Liver (tissue), 8 donors: ENCODE measurements at regions not wholly inside any gene's neighbourhood (a gene's known extent, or its start where the extent isn't known, plus 50 kb on each side); places are given as distances from the start of the nearest gene placed in this dataset.

Experiments used
- DNase-seq: peaks from one replicate; pipeline ENCODE4 v3.0.0-alpha.2; 2017; ENCODE audit warnings: low spot score
- H3K27ac ChIP-seq, 2 donors: one replicate each; pipeline ENCODE4 v1.7.0; 2013; ENCODE audit warnings: inconsistent platforms in 2 of 2, low read length in 2 of 2, control low read depth in 1 of 2, low read depth in 1 of 2, mild to moderate bottlenecking in 1 of 2
- H3K27me3 ChIP-seq, 4 donors: one replicate each; pipeline versions ENCODE4 v1.6.1 to v1.7.0; 2013; ENCODE audit warnings: low read length in 3 of 4, inconsistent platforms in 1 of 4, mild to moderate bottlenecking in 1 of 4, moderate library complexity in 1 of 4; ENCODE audit not compliant: control insufficient read depth in 4 of 4, insufficient read depth in 4 of 4
- H3K36me3 ChIP-seq, 4 donors: one replicate each; pipeline versions ENCODE4 v1.6.1 to v1.7.0; 2013; ENCODE audit warnings: low read length in 3 of 4, mild to moderate bottlenecking in 3 of 4, low read depth in 1 of 4, moderate library complexity in 1 of 4; ENCODE audit not compliant: control insufficient read depth in 4 of 4, insufficient read depth in 3 of 4
- H3K4me1 ChIP-seq, 4 donors: one replicate each; pipeline versions ENCODE4 v1.6.1 to v1.7.0; 2013; ENCODE audit warnings: low read length in 3 of 4, mild to moderate bottlenecking in 3 of 4, moderate library complexity in 1 of 4; ENCODE audit not compliant: control insufficient read depth in 4 of 4, insufficient read depth in 4 of 4
- H3K4me3 ChIP-seq, 3 donors: one replicate each; pipeline versions ENCODE4 v1.6.1 to v1.7.0; 2013; ENCODE audit warnings: low read length in 3 of 3, control low read depth in 1 of 3, low read depth in 1 of 3, mild to moderate bottlenecking in 1 of 3
- H3K9ac ChIP-seq, 2 donors: one replicate each; pipeline ENCODE4 v1.7.0; 2013; ENCODE audit warnings: low read length in 2 of 2, mild to moderate bottlenecking in 2 of 2, moderate library complexity in 2 of 2, control low read depth in 1 of 2, low read depth in 1 of 2
- H3K9me3 ChIP-seq, 4 donors: one replicate each; pipeline versions ENCODE4 v1.6.1 to v1.7.0; 2013; ENCODE audit warnings: low read length in 3 of 4; ENCODE audit not compliant: control insufficient read depth in 4 of 4
- ATF3 ChIP-seq: IDR thresholded peaks from 2 replicates; pipeline ENCODE4 v1.6.1; 2016; ENCODE audit warnings: antibody characterized with exemption
- CTCF ChIP-seq: fragments of 150-350 bp; IDR thresholded peaks from 2 replicates; pipeline ENCODE4 v1.5.1; 2017; ENCODE audit warnings: improper control_type of control experiment, low read depth, low read length; ENCODE audit not compliant: missing input control
- FOXA1 ChIP-seq: IDR thresholded peaks from 2 replicates; pipeline ENCODE4 v1.6.1; 2016; ENCODE audit warnings: antibody characterized with exemption
- FOXA2 ChIP-seq: IDR thresholded peaks from 2 replicates; pipeline ENCODE4 v1.6.1; 2016; ENCODE audit warnings: antibody characterized with exemption
- GABPA ChIP-seq, 2 donors: IDR thresholded peaks in 1 of 2; conservative IDR thresholded peaks in 1 of 2; 2 replicates each; pipeline ENCODE4 v1.6.1; 2016; ENCODE audit warnings: antibody characterized with exemption in 2 of 2, mild to moderate bottlenecking in 1 of 2, moderate library complexity in 1 of 2
- HNF4A ChIP-seq, 2 donors: conservative IDR thresholded peaks; 2 replicates each; pipeline ENCODE4 v1.6.1; 2016; ENCODE audit warnings: antibody characterized with exemption in 2 of 2, mild to moderate bottlenecking in 2 of 2
- HNF4G ChIP-seq: IDR thresholded peaks from 2 replicates; pipeline ENCODE4 v1.6.1; 2016; ENCODE audit warnings: antibody characterized with exemption
- MAX ChIP-seq: IDR thresholded peaks from 2 replicates; pipeline ENCODE4 v1.6.1; 2016; ENCODE audit warnings: antibody characterized with exemption
- NR2F2 ChIP-seq: IDR thresholded peaks from 2 replicates; pipeline ENCODE4 v1.6.1; 2016; ENCODE audit warnings: antibody characterized with exemption
- RAD21 ChIP-seq, 2 donors: IDR thresholded peaks; 2 replicates each; pipeline ENCODE4 v1.6.1; 2016; ENCODE audit warnings: antibody characterized with exemption in 2 of 2, mild to moderate bottlenecking in 2 of 2
- REST ChIP-seq: IDR thresholded peaks from 2 replicates; pipeline ENCODE4 v1.6.1; 2016; ENCODE audit warnings: antibody characterized with exemption, mild to moderate bottlenecking
- RXRA ChIP-seq, 2 donors: IDR thresholded peaks; 2 replicates each; pipeline ENCODE4 v1.6.1; 2017 to 2018; ENCODE audit warnings: antibody characterized with exemption in 2 of 2, mild to moderate bottlenecking in 1 of 2
- SP1 ChIP-seq: IDR thresholded peaks from 2 replicates; pipeline ENCODE4 v1.6.1; 2018; ENCODE audit warnings: antibody characterized with exemption, mild to moderate bottlenecking
- TAF1 ChIP-seq: conservative IDR thresholded peaks from 2 replicates; pipeline ENCODE4 v1.6.1; 2016; ENCODE audit warnings: antibody characterized with exemption, mild to moderate bottlenecking
- YY1 ChIP-seq: IDR thresholded peaks from 2 replicates; pipeline ENCODE4 v1.6.1; 2016; ENCODE audit warnings: antibody characterized with exemption, mild to moderate bottlenecking
- WGBS: extraction: QIAGEN DNeasy Blood & Tissue Kit; methylation state at CpG from one replicate; pipeline ENCODE4 v1.1.7; 2013; 5-methylcytosine and 5-hydroxymethylcytosine counted together
- donor health status: healthy.
- donor health status: healthy.
- donor health status: healthy.
- donor health status: healthy.
- donor health status: healthy.

- Histone ChIP-seq H3K9me3 (no peaks in the 10 kb centered on the region), H3K4me1 (no peaks in the 10 kb centered on the region), H3K27ac (no peak overlapping the region), H3K4me3 (no peak overlapping the region), H3K9ac (no peak overlapping the region), H3K27me3 (no peaks in the 10 kb centered on the region), H3K36me3 (no peaks in the 10 kb centered on the region)
- DNase-seq, result no peak
- TF ChIP-seq FOXA1 (no peak), HNF4G (no peak), HNF4A (conservative IDR thresholded peaks at IDR 0.05) (no peak), REST (no peak), TAF1 (no peak), RXRA (IDR thresholded peaks at IDR 0.05) (no peak), CTCF (no peak), MAX (no peak), GABPA (IDR thresholded peaks at IDR 0.05 in 1 of 2, conservative IDR thresholded peaks at IDR 0.05 in 1 of 2) (no peak), RAD21 (IDR thresholded peaks at IDR 0.05) (no peak), SP1 (no peak)
- WGBS, result 90% methylated on average over 2 of the region's 2 CpGs
These were observed 120.1 kb upstream of the SLC25A36 start for GRCh38 chr3:140821493-140821892.

- Histone ChIP-seq H3K9ac (no peak overlapping the region), H3K27ac (no peak overlapping the region), H3K4me3 (no peak overlapping the region), H3K36me3 (no peaks in the 10 kb centered on the region), H3K9me3 (no peaks in the 10 kb centered on the region), H3K4me1 (no peaks in the 10 kb centered on the region), H3K27me3 (no peaks in the 10 kb centered on the region)
- WGBS, result 63% methylated on average over 3 of the region's 3 CpGs
- TF ChIP-seq HNF4A (conservative IDR thresholded peaks at IDR 0.05) (no peak), GABPA (IDR thresholded peaks at IDR 0.05 in 1 of 2, conservative IDR thresholded peaks at IDR 0.05 in 1 of 2) (no peak), HNF4G (no peak), NR2F2 (no peak), SP1 (no peak), FOXA2 (no peak), ATF3 (no peak), RAD21 (IDR thresholded peaks at IDR 0.05) (no peak), YY1 (no peak), TAF1 (no peak)
- DNase-seq, result no peak
These were observed 119.1 kb upstream of the SLC25A36 start for GRCh38 chr3:140822401-140823047.
